ENCODE measurements at regions not wholly inside any gene's neighbourhood (a gene's known extent, or its start where the extent isn't known, plus 50 kb on each side); places are given as distances from the start of the nearest gene placed in this dataset.

DNA sequence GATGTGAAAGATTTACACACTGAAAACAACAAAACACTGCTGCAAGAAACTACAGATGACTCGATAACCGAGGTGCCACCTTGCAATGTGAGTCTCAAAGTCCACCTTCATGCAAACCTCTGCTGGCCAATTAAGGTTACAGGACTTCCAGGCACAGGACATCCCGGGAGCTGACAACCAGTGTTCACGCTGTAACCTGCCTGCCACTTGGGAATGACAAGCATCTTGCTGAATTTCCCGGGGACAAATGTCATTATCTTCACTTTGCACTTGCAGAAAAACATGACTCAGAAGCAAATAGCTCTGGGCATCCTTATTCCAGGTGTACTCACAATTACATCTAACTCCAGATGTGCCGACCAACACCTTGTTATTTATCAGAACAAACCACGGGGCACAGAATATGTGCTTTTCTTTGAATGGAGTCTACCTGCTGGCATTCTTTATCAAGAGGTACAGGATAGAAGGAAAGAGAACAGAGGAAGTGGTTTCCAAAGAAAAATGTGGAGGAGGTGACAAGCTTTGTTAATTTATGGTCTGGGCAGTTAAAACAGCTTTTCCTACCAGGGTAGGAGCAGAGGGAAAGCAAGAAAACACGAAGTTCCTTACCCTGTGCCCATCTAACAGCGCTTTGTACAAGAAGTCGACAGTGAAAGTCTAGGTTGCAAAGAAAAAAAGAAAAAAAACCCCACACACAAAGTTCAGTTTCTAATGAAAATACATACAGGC, 72.3 kb downstream of the SHANK2 start:
- no peak for DNase-seq
- H3K9me3 ChIP-seq = peaks cover 0 to 29% (median 19%) of the 10 kb centered on the region in 8 donors
- H3K36me3 ChIP-seq = no peaks in the 10 kb centered on the region
- 46 to 58% (median 50%) methylated on average over 10 of the region's 10 CpGs for WGBS, 5 donors
- intact Hi-C loops (cut with DNase I; ENCODE audit: low total_unique reads) = no loop called here
- no peak overlapping the region for H3K27ac ChIP-seq
- peaks cover 0 to 11% (median 0%) of the 10 kb centered on the region in 7 donors for H3K27me3 ChIP-seq (replicated peaks in 1 of 7)
- H3K4me1 ChIP-seq = no peaks in the 10 kb centered on the region
- H3K4me3 ChIP-seq = no peak overlapping the region
- TF ChIP-seq POLR2A (IDR thresholded peaks at IDR 0.05) = no peak
- TF ChIP-seq POLR2AphosphoS5 (IDR thresholded peaks at IDR 0.05) = no peak
- TF ChIP-seq, protein P1, sequence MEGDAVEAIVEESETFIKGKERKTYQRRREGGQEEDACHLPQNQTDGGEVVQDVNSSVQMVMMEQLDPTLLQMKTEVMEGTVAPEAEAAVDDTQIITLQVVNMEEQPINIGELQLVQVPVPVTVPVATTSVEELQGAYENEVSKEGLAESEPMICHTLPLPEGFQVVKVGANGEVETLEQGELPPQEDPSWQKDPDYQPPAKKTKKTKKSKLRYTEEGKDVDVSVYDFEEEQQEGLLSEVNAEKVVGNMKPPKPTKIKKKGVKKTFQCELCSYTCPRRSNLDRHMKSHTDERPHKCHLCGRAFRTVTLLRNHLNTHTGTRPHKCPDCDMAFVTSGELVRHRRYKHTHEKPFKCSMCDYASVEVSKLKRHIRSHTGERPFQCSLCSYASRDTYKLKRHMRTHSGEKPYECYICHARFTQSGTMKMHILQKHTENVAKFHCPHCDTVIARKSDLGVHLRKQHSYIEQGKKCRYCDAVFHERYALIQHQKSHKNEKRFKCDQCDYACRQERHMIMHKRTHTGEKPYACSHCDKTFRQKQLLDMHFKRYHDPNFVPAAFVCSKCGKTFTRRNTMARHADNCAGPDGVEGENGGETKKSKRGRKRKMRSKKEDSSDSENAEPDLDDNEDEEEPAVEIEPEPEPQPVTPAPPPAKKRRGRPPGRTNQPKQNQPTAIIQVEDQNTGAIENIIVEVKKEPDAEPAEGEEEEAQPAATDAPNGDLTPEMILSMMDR (IDR thresholded peaks at IDR 0.05 in 8 of 11, conservative IDR thresholded peaks at IDR 0.05 in 3 of 11) = no peak

DNA sequence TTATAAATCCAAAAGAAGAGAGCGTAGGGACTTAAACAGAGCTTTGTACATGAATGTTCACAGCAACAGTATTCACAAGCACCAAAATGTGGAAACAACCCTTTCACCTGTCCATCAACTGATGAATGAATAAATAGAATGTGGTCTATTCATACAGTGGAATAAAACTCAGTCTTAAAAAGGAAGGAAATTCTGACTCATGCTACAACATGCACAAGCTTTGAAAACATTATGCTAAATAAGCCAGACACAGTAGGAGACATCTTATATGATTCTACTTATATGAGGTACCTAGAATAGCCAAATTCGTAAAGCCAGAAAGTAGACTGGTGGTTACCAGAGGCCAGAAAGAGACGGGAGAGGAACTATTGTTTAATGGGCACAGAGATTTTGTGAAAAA, 74.3 kb downstream of the SHANK2 start:
- intact Hi-C loops (cut with DNase I; ENCODE audit: low total_unique reads) = no loop called here
- no peak for DNase-seq
- Histone ChIP-seq H3K27ac (no peak overlapping the region), H3K4me3 (no peak overlapping the region), H3K4me1 (no peaks in the 10 kb centered on the region), H3K36me3 (no peaks in the 10 kb centered on the region), H3K9me3 (peaks cover 0 to 33% (median 19%) of the 10 kb centered on the region in 8 donors), H3K27me3 (replicated peaks in 1 of 7) (peaks cover 0 to 23% (median 0%) of the 10 kb centered on the region in 7 donors)
- no peak for TF ChIP-seq POLR2AphosphoS5 (IDR thresholded peaks at IDR 0.05)
- TF ChIP-seq POLR2A (IDR thresholded peaks at IDR 0.05) = no peak
- TF ChIP-seq, protein P1 (IDR thresholded peaks at IDR 0.05 in 8 of 11, conservative IDR thresholded peaks at IDR 0.05 in 3 of 11) = no peak
- 71 to 85% (median 72%) methylated on average over 3 of the region's 3 CpGs for WGBS, 5 donors

DNA sequence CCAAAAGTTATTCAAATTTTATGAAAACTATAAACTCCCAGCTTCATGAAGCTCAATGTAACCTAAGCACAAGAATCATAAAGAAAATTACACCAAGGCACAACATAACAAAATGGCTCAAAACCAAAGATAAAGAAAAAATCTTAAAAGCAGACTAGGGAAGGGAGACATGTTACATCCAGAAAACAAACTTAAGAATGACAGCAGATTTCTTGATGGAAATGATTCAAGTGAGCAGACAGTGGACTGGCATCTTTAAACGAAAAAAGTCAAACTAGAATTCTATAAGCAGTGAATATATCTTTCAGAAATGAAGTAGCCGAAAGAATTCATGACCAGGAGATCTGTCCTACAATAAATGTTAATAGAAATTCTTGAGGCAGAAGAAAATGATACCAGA, 75.6 kb downstream of the SHANK2 start:
- H3K9me3 ChIP-seq = peaks cover 0 to 33% (median 19%) of the 10 kb centered on the region in 8 donors
- peaks cover 0 to 36% (median 0%) of the 10 kb centered on the region in 7 donors for H3K27me3 ChIP-seq (replicated peaks in 1 of 7)
- intact Hi-C loops (cut with DNase I; ENCODE audit: low total_unique reads) = no loop called here
- no peak for TF ChIP-seq POLR2A (IDR thresholded peaks at IDR 0.05)
- TF ChIP-seq POLR2AphosphoS5 (IDR thresholded peaks at IDR 0.05) = no peak
- TF ChIP-seq, protein P1 (IDR thresholded peaks at IDR 0.05 in 8 of 11, conservative IDR thresholded peaks at IDR 0.05 in 3 of 11) = no peak
- H3K27ac ChIP-seq = no peak overlapping the region
- H3K36me3 ChIP-seq = no peaks in the 10 kb centered on the region
- H3K4me1 ChIP-seq = no peaks in the 10 kb centered on the region
- 81 to 93% (median 90%) methylated on average over 2 of the region's 2 CpGs for WGBS, 5 donors
- H3K4me3 ChIP-seq = no peak overlapping the region
- DNase-seq = no peak

DNA sequence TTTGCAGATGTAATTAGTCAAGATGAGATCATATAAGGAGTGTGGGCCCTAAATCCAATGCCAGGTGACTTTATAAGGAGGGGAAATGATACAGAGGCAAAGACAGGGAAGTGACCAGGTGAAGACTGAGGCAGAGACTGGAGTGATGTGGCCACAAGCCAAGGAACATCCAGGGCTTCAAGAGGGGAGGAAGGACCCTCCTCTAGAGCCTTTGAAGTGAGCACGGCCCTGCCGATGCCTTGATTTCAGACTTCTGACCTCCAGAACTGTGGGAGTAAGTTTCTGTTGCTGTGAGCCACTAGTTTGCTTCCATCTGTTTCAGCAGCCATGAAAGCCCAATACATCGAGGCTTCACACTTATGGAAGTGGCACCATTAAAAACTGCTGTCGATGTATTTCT, 78.7 kb downstream of the SHANK2 start:
- peaks cover 0 to 33% (median 19%) of the 10 kb centered on the region in 8 donors for H3K9me3 ChIP-seq
- no peak overlapping the region for H3K27ac ChIP-seq
- H3K27me3 ChIP-seq (replicated peaks in 1 of 7) = peaks cover 0 to 38% (median 0%) of the 10 kb centered on the region in 7 donors
- intact Hi-C loops (cut with DNase I; ENCODE audit: low total_unique reads) = no loop called here
- no peaks in the 10 kb centered on the region for H3K4me1 ChIP-seq
- H3K36me3 ChIP-seq = no peaks in the 10 kb centered on the region
- H3K4me3 ChIP-seq = no peak overlapping the region
- 77 to 86% (median 81%) methylated on average over 4 of the region's 4 CpGs for WGBS, 5 donors
- no peak for TF ChIP-seq POLR2A (IDR thresholded peaks at IDR 0.05)
- TF ChIP-seq POLR2AphosphoS5 (IDR thresholded peaks at IDR 0.05) = no peak
- TF ChIP-seq, protein P1 (IDR thresholded peaks at IDR 0.05 in 8 of 11, conservative IDR thresholded peaks at IDR 0.05 in 3 of 11) = no peak
- no peak for DNase-seq
